Dedifferentiated amniotic fluid mesenchymal stem cell (primary cell): ENCODE measurements at regions not wholly inside any gene's neighbourhood (a gene's known extent, or its start where the extent isn't known, plus 50 kb on each side); places are given as distances from the start of the nearest gene placed in this dataset.
A peak's percentile ranks its signal among the peaks of the same experiment; 100 is the strongest.

Source experiments
- DNase-seq: peaks from one replicate; pipeline ENCODE4 v3.0.0-alpha.2; 2016; ENCODE audit errors: extremely low spot score

DNA sequence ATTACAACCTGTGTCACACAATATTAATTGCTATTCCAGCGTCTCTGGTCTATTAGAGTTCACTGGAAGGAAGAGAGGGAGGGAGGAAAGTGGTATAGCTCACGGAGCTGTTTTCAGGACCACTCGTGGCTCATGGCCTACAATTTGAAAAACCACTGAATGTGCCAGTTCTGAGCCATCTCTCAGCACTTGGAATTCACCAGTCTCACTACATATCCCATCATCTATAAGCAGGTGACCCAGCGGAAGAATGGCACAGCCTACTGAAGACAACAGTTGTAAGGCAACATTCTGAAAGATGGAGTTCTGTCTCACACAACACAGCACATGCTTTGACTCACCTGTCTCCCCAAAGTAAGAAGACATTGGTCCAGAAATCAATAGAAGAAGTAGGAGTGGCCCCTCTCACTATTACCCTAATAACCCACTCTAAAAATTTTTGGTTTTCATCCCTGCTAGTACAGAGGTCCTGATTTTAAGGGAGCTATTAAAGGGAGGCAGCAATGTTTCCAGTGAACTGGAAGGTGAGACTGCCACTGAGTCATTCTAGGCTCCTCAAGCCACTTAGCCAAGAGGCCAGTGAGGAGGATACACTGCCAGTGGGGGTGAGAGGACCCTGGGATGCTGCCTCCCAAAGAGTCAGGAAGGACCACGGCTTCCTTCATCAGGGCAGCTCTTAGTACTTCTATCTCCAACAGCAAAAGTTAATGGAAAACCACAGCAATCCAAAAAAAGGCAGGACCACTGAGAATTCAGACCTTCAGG, 50.0 kb upstream of the DOCK9 start:
- DNase-seq, result no peak

DNA sequence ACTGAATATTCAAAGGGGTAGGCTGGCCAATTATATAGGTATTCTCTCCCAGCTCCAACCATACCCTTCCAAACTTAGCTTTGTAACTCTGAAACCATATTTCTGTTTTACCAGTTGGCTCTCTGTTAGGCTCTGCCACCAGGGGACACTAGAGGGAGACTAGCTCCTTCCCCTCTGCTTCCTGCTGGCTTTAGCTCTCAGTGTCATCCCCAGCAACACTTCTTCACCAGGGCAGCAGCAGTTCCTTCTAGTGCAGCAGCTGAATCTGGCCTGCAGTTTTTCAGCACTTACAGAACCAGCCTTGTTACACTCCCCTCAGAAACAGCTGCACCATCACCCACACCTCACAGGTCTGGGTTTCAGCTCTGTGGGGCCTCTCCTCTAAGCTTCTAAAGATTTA, 51.0 kb upstream of the DOCK9 start:
- no peak for DNase-seq

DNA sequence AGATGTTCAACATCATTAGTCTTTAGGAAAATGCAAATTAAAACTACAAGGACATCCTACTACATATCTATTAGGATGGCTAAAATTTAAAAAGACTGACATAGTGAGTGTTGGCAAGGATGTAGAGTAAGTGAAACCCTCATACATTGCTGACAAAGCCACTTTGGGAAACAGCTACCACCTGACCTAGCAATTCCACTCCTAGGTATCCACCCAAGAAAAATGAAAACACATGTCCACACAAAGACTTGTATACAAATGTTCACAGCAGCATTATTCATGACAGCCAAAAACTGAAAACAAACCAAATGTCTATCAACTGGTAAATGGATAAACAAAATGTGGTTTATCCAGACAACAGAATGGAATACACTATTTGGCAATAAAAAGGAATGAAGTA, 51.7 kb upstream of the DOCK9 start:
- DNase-seq, result no peak

DNA sequence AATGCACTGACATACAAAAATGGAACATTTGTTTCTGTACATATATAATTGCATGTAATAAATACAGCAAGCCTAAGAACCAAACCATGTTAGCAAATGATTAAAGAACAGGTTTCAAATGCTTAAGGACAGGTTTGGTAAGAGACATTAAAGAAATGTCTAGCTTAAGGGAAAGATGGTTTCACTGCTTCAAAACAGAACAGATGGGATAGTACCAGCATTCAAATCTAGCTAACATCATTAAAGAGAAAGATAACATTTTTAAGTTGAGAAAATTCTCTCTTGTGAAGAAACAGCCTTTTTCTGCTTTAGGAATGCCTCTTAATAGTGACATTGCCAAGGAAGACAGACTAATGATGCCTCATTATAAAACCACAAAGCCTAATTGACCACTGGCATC, 52.5 kb upstream of the DOCK9 start:
- no peak for DNase-seq

DNA sequence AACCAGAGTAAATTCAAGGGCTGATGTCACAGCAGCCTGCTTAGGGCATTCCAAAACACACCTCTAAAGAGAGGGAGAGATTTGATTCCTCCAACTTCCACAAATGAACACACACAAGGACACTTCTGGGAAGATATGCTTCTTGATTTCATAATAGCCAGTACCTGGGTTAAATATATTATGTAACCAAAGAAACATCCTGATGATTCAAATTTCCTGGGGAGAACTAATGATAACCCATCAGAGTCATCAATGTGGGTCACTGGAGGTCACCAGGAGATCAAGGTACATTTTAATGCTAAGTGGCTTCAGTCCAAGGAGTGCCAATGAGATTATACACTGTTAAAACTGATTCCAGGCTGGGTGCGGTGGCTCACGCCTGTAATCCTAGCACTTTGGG, 54.0 kb upstream of the DOCK9 start:
- DNase-seq, result no peak

DNA sequence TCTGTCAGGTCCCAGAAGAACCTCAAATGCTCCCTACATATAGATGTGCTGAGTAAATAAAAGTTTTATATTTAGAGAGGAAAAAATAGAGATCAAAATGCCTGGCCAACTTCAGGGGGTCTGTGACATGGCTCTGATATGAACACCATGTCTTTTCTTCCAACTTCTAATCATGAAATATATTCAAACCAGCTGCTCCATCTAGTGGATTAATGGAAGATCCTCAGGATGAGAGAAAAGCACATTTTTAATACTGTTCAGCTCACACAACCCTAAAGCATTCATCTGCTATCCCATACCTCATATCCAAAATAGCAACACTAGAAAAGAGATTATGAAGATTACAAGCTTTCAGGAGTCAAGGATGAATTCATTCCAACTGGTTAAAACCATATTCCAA, 56.0 kb upstream of the DOCK9 start:
- DNase-seq, result peak; percentile 43

DNA sequence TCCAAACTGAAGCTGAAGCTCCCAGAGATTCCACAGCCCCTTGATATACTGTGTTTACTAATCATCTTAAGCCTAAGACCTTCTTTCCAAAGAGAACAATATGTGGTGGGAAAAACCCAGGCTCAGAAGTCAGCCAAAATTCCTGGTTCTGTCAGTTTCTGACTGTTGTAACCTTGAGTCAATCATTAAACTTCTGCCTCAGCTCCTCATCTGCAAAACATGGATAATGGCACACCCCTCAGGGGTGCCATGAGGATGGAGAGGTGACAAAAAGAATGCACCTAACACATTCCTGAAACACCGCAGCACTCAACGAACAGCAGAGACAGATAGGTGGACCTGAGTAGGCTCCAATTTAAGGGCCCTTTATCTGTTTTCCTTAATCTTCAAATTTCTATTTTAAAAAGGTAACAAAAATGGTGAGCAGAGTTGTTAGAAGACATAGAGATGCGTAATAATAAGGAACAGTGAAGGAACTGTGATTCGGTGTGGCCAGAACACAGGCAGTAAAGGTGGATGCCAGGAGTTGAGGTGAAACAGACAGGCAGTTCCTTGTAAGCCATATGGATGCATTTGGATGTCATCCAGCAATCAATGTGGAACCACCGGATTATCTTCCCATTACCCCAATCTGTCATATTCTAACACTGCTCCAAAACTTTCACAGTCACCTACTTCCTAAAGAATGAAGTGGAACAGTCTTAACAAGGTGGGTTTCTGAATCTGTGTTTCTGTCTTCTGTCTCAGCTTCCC, 56.6 kb upstream of the DOCK9 start:
- DNase-seq, result no peak

DNA sequence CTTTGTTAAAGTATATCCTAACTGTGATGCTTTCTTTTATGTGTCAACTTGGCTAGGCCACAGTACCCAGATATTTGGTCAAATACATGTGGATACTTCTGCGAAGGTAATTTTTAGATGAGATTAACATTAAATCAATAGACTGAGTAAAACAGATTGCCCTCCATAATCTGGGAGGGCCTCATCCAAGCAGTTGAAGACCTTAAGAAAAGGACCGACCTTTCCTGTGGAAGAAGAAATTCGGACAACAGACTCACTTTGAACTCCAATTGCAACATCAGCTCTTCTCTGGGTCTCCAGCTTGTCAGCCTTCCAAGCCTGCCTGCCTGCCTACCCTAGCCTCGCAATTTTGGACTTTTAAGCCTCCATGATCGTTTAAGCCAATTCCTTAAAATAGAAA, 57.9 kb upstream of the DOCK9 start:
- DNase-seq, result no peak

DNA sequence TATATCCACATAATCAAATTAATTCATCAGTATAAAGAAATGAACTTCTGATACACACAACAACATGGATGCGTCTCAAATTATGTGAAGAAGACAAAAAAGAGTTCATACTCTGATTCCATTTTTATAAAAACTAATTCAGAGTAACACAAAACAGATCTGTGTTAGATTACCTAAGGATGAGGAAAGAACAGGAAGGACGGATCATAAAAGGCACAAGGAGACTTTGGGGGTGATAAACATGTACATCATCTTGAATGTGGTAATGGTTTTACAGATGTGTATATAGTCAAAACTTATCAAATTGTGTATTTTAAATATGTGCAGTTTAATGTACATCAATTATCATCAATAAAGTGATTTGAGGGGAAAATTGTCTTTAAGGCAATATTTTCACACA, 59.9 kb upstream of the DOCK9 start:
- DNase-seq, result no peak

DNA sequence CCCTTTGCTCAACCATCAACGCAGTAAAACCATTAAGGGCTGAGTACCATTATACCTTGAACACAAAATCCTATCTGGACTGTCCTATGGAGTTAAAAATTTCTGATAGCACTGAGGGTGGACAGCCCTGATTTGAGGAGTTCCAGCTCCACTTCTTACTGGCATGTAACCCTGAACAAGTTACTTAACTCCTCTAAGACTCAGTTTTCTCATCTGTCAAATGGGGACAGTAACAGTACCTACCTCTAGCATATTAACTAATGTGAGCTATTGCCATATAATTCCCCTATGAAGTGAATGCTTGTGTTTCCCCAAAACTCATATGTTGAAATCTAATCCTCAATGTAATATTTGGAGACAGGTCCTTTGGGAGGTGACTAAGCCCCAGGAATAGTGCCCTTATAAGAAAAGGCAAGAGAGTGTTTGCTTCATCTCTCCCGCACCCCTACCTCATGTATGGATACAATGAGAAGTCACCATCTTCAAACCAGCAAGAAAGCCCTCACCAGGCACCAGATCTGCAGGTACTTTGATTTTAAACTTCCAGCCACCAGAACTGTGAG, 61.9 kb upstream of the DOCK9 start:
- DNase-seq, result no peak

DNA sequence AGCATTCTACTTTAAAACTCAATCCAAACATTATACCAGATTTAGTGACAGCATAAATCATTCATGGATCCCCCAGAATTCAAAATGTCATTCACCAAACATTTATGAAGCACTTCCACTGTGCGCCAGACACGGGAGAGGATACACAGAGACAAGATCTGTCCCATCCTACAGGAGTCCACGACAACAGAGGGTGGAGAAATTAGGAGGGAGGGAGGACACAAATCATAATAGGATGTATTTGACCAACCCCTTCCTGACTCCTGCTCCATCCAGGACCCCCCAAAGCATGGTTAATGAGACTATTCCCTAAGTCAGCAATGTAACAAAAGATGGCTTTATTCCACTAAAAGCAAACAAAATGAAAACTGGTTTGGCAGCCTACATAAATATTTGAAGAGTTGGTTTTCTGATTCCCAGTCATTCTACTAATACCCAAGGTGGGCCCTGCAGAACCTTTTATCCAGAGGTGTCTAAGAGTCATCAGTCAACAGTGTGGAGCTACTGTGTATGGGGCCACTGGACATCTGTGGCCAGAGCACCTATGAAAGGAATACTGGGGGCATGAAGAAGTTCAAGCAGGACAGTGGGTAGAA, 62.8 kb upstream of the DOCK9 start:
- no peak for DNase-seq

DNA sequence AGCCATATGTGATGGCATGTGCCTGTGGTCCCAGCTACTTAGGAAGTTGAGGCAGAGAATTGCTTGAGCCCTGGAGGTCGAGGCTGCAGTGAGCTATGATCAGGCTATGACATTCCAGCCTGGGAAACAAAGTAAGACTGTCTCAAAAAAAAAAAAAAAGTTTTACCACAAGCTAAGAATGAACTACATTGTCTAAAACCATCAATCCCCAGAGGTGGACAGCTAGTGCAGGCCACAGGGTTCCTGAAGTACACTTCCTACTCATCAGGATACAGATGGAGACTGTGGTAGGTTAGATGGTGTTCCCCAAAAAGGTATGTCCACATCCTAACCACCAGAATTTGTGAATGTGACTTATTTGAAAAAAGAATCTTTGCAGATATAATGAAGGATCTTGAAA, 63.5 kb upstream of the DOCK9 start:
- DNase-seq, result no peak

DNA sequence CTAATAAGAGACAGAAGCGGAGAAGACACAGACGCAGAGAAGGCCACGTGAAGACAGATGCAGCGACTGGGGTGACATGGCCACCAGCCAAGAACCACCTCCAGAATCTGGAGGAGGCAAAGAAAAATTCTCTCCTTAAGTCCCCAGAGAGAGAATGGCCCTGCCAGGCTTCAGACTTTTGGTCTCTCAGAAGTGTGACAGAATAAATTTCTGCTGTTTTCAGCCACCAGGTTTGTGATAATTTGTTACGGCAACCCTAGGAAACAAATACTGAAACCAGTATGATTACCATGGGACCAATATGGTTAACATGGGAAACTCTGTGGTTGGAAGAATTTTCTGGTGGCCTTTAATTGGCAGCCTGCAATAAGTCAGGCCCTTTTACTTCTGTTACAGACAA, 63.9 kb upstream of the DOCK9 start:
- DNase-seq, result no peak

DNA sequence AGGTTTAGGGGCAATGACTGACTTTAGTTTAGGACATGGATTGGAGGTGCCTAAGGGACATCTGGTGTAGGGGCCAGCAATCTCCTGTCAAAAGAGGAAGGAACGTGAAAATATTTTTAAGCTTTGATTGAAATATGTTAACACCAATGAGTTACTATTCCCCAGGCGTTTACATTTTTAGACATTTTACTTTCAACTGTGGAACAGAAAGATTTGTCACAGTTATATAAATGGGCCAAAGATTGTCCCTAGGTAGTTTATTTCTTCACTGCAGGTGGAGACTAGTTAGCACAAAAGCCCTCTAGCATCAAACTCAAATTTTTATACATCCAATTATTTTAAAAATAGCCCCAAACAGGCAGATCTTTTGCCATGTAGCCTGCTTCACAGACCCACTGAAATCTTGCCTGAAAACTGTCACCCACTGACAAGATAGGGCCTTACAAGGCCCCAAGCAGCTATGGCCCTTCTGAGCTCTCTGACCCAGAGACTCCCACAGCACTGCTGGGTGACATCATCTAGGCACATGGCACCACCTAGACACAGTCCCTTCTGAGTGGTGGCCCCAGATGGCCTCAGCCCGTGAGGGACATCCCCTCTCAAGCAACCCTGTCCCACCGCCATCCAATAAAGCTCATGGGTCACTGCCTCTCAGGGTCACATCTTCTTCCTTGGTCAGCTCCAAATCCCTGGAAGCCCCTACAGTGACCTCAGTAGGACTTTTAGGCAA, 64.8 kb upstream of the DOCK9 start:
- no peak for DNase-seq

DNA sequence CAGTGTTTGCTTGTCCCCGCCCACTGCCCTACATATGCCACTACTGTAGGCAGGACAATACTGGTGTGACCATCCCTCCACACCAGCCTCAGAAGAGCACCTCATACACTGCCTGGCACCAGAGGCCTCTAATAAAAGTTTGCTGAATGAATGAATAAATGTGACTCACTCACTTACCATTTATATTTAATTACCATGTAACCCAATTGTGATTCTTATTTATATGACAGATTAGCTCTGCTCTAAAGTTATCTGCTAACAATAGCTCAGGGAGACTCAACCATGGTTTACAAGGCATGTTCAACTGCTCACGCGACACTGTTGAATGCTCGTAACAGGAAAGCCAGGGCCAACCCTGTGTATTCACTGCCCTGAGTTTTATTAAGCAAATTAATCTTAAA, 66.0 kb upstream of the DOCK9 start:
- DNase-seq, result no peak

DNA sequence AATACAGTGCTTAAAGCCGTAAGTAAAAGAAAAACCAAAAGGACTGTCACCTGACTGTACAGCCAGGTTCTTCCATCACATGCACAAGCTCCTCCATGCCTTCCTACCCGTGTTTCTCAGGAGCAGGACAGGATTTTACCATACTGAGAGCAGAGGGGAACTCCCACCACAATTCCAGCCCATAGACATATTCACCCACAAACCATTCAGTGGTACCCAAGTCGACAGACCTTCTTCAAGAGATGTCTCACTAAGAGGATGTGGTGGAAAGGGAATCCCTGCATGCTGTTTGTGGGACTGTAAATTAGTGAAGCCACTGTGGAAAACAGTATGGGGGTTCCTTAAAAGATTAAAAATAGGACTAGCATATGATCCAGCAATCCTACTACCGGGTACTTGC, 66.9 kb upstream of the DOCK9 start:
- DNase-seq, result no peak

DNA sequence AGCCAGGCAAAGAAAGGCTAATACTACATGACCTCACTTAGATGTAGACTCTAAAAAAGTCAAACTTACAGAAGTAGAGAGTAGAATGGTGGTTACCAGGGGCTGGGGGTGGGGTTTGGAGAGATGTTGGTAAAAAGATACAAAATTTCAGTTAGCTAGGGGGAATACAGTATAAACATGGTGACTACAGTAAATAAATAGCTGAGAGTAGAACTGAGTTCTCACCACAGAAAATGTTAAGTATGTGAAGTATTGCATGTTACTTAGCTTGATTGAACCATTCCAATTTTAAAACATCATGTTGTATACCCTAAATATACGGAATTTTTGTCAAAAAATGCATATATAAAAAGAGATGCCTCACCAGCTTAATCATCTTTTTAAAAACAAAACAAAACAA, 67.5 kb upstream of the DOCK9 start:
- DNase-seq, result peak; percentile 56

DNA sequence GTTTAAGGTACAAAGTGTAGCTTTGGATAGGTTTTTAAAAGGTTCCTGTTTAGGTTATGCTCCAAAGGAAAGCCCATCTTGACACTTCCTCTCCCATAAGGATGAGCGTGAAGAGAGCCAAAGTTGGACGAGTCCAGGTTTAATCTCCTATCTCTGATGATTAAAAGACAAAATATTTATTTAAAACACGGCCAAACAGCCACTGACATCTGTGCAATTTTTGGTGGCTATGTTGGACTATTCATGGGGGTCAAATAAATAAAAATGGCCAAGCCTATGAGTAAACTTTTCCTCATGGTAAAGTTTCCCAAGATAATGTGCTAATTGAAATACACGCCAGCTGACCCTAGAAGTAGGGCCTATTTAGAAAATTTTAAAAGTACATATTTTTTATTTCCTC, 69.0 kb upstream of the DOCK9 start:
- DNase-seq, result no peak

DNA sequence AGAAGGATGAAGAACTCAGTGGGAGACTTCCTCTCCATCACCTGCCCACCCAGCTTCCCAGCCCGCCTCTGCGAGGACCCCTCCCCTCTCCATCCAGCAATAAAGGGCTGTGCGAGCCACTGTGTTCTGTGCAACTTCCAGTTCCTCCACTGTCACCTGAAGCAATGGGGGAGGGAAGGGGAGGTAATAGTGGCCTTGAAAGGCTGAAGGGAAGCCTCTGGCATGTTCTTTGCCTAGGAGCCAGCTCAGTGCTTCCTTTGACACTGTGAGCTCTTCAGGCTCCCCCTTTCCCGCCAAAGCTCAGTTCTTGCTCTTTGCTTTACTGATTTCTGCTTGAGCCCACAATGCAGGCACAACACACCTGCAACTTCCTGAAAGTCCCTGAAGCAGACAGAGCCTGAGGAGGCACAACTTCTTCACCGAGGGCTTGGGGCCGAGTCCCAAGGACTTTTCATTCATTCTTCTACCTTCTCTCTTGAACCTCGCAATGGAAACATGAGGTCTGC, 73.2 kb upstream of the DOCK9 start:
- no peak for DNase-seq

DNA sequence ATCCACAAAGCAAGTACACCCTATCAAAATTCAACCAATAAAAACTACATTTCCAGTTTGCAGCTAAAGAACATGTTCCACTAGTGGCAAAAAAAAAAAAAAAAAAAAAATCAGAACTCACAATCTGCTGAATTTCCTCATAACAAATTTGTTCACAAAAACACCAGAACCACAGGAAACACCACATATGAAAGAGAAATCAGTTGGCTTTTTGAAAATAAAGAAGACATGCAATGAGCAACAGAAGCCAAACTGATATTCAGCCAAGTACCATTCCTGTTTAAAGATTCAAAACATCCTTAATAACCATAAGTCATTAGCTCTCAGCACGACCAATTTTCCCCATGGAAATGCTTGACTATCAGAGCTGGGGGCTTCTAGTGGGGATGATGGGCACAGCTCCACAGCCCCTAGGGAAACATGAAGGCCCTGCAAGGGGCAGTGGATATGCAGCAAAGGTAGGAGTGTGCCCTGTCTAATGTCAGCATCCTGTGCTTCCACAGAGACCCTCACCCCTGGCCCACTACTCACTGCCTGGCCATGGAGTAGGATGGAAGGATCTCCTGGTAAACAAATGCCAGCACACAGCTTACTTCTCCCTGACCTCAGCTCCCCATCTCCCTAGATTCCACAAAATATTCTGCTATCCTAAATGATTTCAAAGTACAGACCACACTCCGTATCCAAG, 74.0 kb upstream of the DOCK9 start:
- no peak for DNase-seq

DNA sequence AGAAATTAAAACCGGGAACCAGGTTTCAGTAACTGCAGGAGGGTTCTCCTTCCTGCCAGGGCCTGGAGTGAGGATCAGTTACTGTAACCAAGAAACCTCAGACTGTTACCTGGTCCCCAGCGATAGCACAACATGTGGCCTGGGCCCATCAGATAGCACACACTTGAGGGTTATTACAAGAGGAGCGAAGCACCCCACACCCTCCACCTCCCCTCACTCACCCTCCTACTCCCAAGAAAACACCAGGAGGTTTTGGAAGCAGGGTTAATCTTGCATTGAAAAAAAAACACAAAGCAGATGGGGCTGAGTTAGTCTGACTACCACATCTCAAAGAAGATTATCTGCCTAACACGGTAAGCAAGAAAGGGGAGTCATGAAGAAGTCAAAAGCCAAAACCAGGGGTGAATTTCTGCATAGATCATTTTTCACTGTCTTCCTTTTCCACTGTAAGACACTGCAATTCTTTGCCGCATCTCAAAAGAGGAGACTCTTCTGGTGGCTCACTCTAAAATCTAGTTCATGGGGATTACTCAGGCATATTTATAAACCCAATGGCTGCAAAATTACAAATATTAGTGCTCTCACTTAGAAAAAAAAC, 75.9 kb upstream of the DOCK9 start:
- DNase-seq, result no peak
